ENCODE measurements at regions not wholly inside any gene's neighbourhood (a gene's known extent, or its start where the extent isn't known, plus 50 kb on each side); places are given as distances from the start of the nearest gene placed in this dataset.

- no peak for FAIRE-seq
- no peak for DNase-seq (ENCODE audit: insufficient read length)
- TF ChIP-seq POLR2AphosphoS5 (IDR thresholded peaks at IDR 0.05; ENCODE audit: low read depth, low read length): no peak
- TF ChIP-seq TAF1 (IDR thresholded peaks at IDR 0.05; ENCODE audit: borderline replicate concordance, low read depth, low read length): no peak
- TF ChIP-seq POLR2A (IDR thresholded peaks at IDR 0.05; ENCODE audit: low read depth, low read length): no peak
These were observed 134.0 kb downstream of the TOMM20 start for GRCh38 chr1:234994436-234995295.

- FAIRE-seq: no peak
- TF ChIP-seq TAF1 (IDR thresholded peaks at IDR 0.05; ENCODE audit: borderline replicate concordance, low read depth, low read length): no peak
- TF ChIP-seq POLR2AphosphoS5 (IDR thresholded peaks at IDR 0.05; ENCODE audit: low read depth, low read length): no peak
- no peak for TF ChIP-seq POLR2A (IDR thresholded peaks at IDR 0.05; ENCODE audit: low read depth, low read length)
- no peak for DNase-seq (ENCODE audit: insufficient read length)
These were observed 136.6 kb downstream of the TOMM20 start for GRCh38 chr1:234992065-234992464.

- FAIRE-seq (no peak), DNase-seq (ENCODE audit: insufficient read length) (no peak)
- no peak for TF ChIP-seq POLR2A (IDR thresholded peaks at IDR 0.05; ENCODE audit: low read depth, low read length)
- no peak for TF ChIP-seq TAF1 (IDR thresholded peaks at IDR 0.05; ENCODE audit: borderline replicate concordance, low read depth, low read length)
These were observed 137.5 kb downstream of the TOMM20 start for GRCh38 chr1:234990874-234991801.

- no peak for FAIRE-seq
- no peak for DNase-seq (ENCODE audit: insufficient read length)
- TF ChIP-seq POLR2AphosphoS5 (IDR thresholded peaks at IDR 0.05; ENCODE audit: low read depth, low read length) (no peak), POLR2A (IDR thresholded peaks at IDR 0.05; ENCODE audit: low read depth, low read length) (no peak), TAF1 (IDR thresholded peaks at IDR 0.05; ENCODE audit: borderline replicate concordance, low read depth, low read length) (no peak)
These were observed 138.3 kb downstream of the TOMM20 start for GRCh38 chr1:234990328-234990675.

- TF ChIP-seq POLR2AphosphoS5 (IDR thresholded peaks at IDR 0.05; ENCODE audit: low read depth, low read length) (no peak), POLR2A (IDR thresholded peaks at IDR 0.05; ENCODE audit: low read depth, low read length) (no peak), TAF1 (IDR thresholded peaks at IDR 0.05; ENCODE audit: borderline replicate concordance, low read depth, low read length) (no peak)
- no peak for FAIRE-seq
- no peak for DNase-seq (ENCODE audit: insufficient read length)
These were observed 138.9 kb downstream of the TOMM20 start for GRCh38 chr1:234989479-234990327.

- FAIRE-seq (no peak), DNase-seq (ENCODE audit: insufficient read length) (no peak)
- TF ChIP-seq POLR2AphosphoS5 (IDR thresholded peaks at IDR 0.05; ENCODE audit: low read depth, low read length): no peak
- no peak for TF ChIP-seq POLR2A (IDR thresholded peaks at IDR 0.05; ENCODE audit: low read depth, low read length)
- TF ChIP-seq TAF1 (IDR thresholded peaks at IDR 0.05; ENCODE audit: borderline replicate concordance, low read depth, low read length): no peak
These were observed 139.6 kb downstream of the TOMM20 start for GRCh38 chr1:234989019-234989418.

GRCh38 chr1:234988536-234988935 lies 140.1 kb downstream of the TOMM20 start:
- FAIRE-seq: no peak
- no peak for DNase-seq (ENCODE audit: insufficient read length)
- TF ChIP-seq POLR2AphosphoS5 (IDR thresholded peaks at IDR 0.05; ENCODE audit: low read depth, low read length) (no peak), POLR2A (IDR thresholded peaks at IDR 0.05; ENCODE audit: low read depth, low read length) (no peak), TAF1 (IDR thresholded peaks at IDR 0.05; ENCODE audit: borderline replicate concordance, low read depth, low read length) (no peak)

GRCh38 chr1:234988155-234988517 lies 140.5 kb downstream of the TOMM20 start:
- FAIRE-seq: no peak
- TF ChIP-seq TAF1 (IDR thresholded peaks at IDR 0.05; ENCODE audit: borderline replicate concordance, low read depth, low read length) (no peak), POLR2AphosphoS5 (IDR thresholded peaks at IDR 0.05; ENCODE audit: low read depth, low read length) (no peak), POLR2A (IDR thresholded peaks at IDR 0.05; ENCODE audit: low read depth, low read length) (no peak)
- no peak for DNase-seq (ENCODE audit: insufficient read length)

- FAIRE-seq (peak; percentile 54), DNase-seq (ENCODE audit: insufficient read length) (no peak)
- TF ChIP-seq TAF1 (IDR thresholded peaks at IDR 0.05; ENCODE audit: borderline replicate concordance, low read depth, low read length) (no peak), POLR2AphosphoS5 (IDR thresholded peaks at IDR 0.05; ENCODE audit: low read depth, low read length) (0 out of 2 replicates have a peak, but pooled peaks have one; percentile 17)
These were observed 141.1 kb downstream of the TOMM20 start for GRCh38 chr1:234987415-234988154.

- DNase-seq (ENCODE audit: insufficient read length) (no peak), FAIRE-seq (peak; percentile 33)
- TF ChIP-seq POLR2A (IDR thresholded peaks at IDR 0.05; ENCODE audit: low read depth, low read length): no peak
- no peak for TF ChIP-seq POLR2AphosphoS5 (IDR thresholded peaks at IDR 0.05; ENCODE audit: low read depth, low read length)
- TF ChIP-seq TAF1 (IDR thresholded peaks at IDR 0.05; ENCODE audit: borderline replicate concordance, low read depth, low read length): no peak
These were observed 141.8 kb downstream of the TOMM20 start for GRCh38 chr1:234986750-234987414.
